Embryonic facial prominence (tissue), 1 donor: ENCODE measurements at regions not wholly inside any gene's neighbourhood (a gene's known extent, or its start where the extent isn't known, plus 50 kb on each side); places are given as distances from the start of the nearest gene placed in this dataset.

Source experiments
- DNase-seq: peaks from one replicate; pipeline ENCODE4 v3.0.0-alpha.2; 2016; ENCODE audit errors: extremely low spot score

DNA sequence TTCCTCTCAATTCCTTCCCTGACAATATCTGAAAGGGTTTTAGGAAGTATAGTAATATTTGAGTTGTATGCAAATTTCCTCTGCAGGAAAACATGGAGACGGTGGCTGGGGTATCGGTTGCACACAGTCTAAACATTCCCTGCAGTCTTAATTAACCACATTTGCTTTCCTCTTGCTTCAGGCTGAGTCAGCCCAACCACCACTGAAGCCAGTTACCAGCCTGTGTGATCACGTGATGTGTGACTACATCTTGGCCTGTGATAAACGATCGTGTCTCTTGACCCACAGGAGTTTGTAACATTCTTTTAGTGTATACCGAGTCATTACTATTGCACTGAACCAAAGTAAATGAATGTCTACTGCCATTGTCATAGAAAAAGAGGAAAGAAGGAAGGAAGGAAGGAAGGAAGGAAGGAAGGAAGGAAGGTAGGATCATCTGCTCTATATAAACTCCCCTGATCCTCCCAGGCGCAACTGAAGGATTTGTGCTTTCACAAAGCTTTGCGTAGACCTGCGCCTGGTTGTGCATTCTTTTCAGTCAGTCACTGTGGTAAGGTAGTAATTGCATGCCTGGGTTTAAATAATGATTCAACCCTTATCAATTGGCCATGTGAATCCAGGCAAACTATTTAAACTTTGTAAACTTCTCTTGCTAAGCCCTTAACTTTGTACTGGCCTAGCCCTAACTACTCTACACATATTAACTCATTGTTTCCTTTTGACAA lies 280.6 kb upstream of the SALL1 start:
- DNase-seq, result peak; percentile 43

DNA sequence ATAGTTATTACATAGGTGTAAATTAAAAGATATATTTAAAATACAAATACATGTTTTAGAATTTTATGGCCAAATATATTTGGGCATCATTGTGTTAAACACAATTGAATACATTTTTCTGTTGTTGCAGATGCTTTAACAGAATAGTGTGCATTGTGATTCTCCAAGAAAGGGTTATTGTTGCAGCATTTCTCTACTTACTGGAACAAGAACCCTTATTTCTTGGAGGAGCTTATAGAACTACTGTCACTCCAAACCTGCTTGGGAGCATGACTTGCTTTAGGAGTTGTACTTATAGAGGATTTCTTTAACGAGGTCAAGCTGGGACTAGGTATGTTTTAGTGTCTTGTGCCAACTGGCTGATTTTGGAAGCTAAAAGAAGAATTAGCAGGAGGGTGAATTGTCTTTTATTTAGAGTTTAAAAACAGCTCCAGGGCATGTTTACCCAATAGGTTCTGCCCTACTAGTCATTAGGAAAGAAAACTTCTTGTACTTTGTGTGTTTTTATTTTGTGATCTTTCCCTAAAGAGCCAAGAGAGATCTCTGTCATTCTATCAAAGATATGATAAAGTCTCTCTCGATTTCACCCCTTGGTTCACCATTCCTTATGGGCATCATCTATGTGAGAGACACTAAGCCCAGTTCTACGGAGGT lies 279.8 kb upstream of the SALL1 start:
- DNase-seq, result no peak

DNA sequence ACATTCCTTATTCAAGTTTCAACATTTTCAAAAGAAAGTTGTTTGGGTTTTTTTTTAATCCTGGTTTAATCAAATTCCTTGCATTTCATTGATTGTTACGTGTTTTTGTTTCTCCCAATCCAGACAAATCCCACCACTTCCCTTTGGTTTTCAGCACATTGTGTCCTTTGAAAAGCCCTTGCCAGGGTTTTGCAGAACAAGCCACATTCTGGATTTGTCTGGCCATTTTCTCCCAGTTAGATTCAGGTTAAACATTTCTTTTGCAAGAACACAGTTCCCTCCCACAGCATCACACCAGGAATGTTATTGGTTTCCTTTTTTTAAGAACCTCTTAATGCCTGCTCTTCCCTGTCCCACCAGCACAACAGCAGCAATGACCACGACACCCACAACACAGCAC lies 278.0 kb upstream of the SALL1 start:
- DNase-seq, result no peak

DNA sequence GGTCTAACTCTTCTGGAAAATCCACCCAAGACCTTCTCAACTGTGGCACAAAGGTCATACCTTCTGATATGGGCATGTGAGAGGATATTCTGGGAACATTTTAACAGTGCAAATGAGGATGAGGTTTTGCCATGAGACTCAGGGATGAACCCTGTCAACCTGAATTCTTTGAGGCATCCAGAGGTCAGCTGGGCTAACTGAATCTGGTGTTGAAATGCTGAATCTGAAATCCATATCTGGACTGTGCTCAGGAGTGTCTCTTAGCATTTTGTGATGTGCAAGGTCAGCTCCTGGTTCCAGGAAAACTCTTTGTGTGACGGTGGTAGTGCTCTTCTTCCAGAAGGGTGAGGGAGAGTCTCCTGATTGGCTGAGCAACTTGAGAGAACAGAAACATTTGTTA lies 276.0 kb upstream of the SALL1 start:
- no peak for DNase-seq

- no peak for DNase-seq
These were observed 275.2 kb upstream of the SALL1 start for GRCh38 chr16:51426276-51426675.

- DNase-seq, result no peak
These were observed 269.2 kb upstream of the SALL1 start for GRCh38 chr16:51420247-51420646.

DNA sequence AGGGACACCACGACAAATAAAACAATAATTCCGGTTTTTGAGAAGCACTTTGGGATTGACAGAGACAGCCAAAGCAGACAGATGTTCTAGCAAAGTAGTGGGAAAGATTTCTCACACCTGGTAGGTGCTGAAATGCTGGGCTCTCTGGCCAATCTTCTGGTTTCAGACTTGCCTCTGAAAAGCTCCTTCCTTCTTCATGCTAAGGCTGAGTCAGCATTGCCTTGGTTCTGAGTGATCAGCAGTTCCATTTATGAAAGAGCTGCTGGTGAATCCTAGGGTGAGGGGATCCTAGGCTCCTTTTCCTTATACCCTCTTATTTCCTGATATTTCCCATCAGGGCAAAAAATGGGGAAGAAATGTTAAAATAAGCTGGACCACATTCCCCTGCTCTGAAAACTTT lies 268.7 kb upstream of the SALL1 start:
- DNase-seq, result no peak

DNA sequence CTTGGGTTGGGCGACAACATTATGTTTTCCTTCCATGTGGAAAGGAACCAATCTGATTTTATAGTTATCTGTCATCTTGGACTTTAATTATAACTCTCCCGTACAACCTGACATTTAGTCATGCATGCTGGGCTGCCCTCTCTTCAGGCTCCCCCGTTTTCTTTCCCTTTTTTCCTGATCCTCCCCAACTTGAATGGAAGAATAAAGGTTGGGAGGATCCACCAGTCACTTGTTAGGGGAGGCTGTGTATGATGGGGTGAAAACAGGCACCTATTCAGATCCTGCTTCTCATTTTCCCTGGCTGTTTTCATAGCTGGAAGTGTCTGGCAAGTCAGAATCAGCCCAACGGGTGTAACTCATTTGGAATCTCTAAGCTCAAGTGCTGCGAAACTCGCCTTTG lies 267.2 kb upstream of the SALL1 start:
- no peak for DNase-seq

GRCh38 chr16:51416926-51417325 lies 265.9 kb upstream of the SALL1 start:
- DNase-seq, result no peak

DNA sequence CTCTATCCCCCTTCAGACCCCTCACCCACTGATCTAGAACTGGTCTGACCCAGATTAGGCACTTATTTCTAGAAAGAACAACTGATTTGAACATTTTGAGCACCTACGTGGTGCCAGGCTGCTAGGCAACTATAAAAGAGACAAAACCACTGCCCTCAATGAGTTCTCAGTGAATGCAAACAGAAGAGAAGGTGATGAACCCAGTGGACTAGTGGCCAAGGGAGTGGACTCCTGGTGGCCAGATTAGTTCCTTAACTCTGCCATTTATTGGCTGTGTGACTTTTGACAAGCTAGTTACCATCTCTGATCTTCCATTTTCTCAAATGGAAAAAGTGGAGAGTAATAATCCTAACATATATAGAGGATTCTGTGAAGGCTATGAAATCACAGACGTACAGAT lies 259.1 kb upstream of the SALL1 start:
- no peak for DNase-seq

DNA sequence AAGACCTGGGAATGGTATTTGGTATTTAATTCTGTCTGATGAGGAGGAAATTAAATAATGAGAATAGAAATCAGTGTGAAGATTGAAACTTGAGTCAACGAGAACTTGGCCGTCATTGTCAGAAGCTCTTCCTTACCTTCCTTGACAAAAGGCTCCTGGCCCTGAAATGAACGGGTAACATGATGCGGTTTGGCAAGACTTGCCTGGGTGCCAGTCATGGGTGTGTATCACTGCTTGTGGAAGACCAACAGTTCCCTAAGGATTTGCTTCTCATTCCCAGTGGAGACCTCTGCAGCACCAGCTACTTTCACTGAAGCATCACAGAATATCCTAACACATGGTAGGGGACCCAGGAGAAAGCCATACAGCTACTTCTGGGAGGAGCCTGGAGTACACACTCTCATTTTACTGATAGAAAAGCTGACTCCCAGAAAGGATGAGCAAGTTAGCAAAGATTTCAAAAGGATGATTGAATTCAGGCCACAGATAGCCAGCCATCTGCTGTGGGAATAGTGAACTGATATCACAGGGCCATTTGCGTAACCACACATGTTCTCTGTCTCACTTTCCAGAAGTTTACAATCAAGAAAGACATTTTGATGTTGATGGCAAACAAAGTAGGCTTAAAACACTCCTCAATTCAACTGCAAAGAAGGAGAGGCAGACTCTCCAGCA lies 258.1 kb upstream of the SALL1 start:
- no peak for DNase-seq

DNA sequence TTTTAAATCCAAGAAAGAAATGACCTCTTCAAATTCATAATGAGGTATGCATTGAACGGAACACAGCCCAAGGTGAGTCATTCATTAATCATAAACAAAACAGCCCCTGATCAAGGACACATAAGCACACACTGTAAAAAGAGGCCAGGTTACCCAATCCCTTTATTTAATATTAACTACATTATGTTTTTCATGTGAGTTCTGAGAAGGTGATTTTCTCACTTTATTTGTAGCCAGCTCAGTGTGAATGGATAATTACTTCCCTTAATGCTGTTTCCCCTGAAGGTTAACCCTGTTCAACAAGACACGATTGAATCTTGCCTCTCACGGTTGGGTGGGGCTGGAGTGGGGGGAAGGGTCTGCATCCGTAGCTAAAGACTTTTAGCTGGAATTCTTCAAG lies 257.3 kb upstream of the SALL1 start:
- DNase-seq, result no peak

GRCh38 chr16:51407921-51408320 lies 256.9 kb upstream of the SALL1 start:
- DNase-seq, result no peak

- no peak for DNase-seq
These were observed 256.1 kb upstream of the SALL1 start for GRCh38 chr16:51407199-51407598.

DNA sequence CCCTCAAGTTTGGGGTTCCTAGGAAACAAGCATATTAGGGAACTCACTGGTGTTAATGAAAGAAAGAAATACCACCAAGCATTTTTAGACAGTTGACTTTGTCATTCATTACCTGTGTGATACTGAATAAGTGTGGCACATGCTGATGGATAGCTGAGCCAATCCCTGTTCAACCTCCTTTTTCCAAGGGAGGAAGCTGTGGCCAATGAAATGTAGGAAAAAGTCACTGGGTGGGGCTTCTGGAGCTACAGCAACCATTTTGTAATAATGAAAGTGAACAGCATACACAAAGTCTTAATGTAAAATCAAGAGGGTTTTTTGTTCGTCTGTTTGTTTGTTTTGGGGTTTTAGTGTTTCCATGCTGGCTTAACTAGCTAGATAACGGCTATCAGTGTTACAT lies 254.3 kb upstream of the SALL1 start:
- DNase-seq, result no peak

- DNase-seq, result no peak
These were observed 253.3 kb upstream of the SALL1 start for GRCh38 chr16:51404386-51404785.

GRCh38 chr16:51402785-51403184 lies 251.7 kb upstream of the SALL1 start:
- no peak for DNase-seq

- no peak for DNase-seq
These were observed 251.2 kb upstream of the SALL1 start for GRCh38 chr16:51402298-51402697.

GRCh38 chr16:51401673-51402072 lies 250.6 kb upstream of the SALL1 start:
- DNase-seq, result no peak

GRCh38 chr16:51399908-51400670 lies 249.0 kb upstream of the SALL1 start:
- no peak for DNase-seq

DNA sequence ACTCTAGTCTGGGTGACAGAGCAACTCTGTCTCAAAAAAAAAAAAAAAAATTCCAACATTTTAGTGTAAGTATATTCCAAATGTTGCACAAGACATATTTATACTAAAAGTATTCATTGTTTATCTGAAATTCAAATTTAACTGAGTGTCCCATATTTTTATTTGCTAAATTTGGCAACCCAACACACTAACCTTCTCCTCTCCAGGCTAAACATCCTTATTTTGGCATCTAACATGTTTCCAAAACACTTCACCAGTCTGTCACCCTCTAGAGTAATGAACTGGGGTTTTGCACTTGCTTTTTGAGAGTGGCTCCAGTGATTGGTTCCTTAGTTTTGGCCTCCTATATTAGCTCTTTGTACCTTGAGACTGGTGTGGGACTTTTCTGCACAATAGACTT lies 243.4 kb upstream of the SALL1 start:
- DNase-seq, result no peak

- no peak for DNase-seq
These were observed 242.4 kb upstream of the SALL1 start for GRCh38 chr16:51393381-51394005.
